GM11168 (cell line): ENCODE measurements at regions not wholly inside any gene's neighbourhood (a gene's known extent, or its start where the extent isn't known, plus 50 kb on each side); places are given as distances from the start of the nearest gene placed in this dataset.
"Not testable (repeated sequence)": the region's sequence is repeated elsewhere in the genome, so short reads cannot be mapped to it uniquely, and the experiment has no call there.

Experiments used
- in situ Hi-C: fragments of 300-500 bp; cut with MboI; formaldehyde crosslinking; loops from one replicate; pipeline ENCODE4 v1.12.0; 2022; ENCODE audit warnings: low sequenced_read_pairs; ENCODE audit not compliant: unreplicated experiment

- in situ Hi-C loops: no loop called here
Observed at GRCh38 chr18:1751249-1751648, 820.1 kb downstream of the METTL4 start.

- in situ Hi-C loops: no loop called here
Observed at GRCh38 chr18:1760901-1761300, 810.4 kb downstream of the METTL4 start.

- in situ Hi-C loops: no loop called here
Observed at GRCh38 chr18:1774261-1774660, 797.0 kb downstream of the METTL4 start.

- in situ Hi-C loops: no loop called here
Observed at GRCh38 chr18:1777843-1778242, 793.5 kb downstream of the METTL4 start.

GRCh38 chr18:1778496-1779178, 792.7 kb downstream of the METTL4 start:
- in situ Hi-C loops: no loop called here

- in situ Hi-C loops: no loop called here
Observed at GRCh38 chr18:1779587-1779986, 791.7 kb downstream of the METTL4 start.

- in situ Hi-C loops: no loop called here
Observed at GRCh38 chr18:1784113-1784512, 787.2 kb downstream of the METTL4 start.

GRCh38 chr18:1785980-1786379, 785.3 kb downstream of the METTL4 start:
- in situ Hi-C loops: not testable (repeated sequence)

GRCh38 chr18:1796636-1797035, 774.7 kb downstream of the METTL4 start:
- in situ Hi-C loops: no loop called here

GRCh38 chr18:1797235-1797634, 774.1 kb downstream of the METTL4 start:
- in situ Hi-C loops: no loop called here

- in situ Hi-C loops: no loop called here
Observed at GRCh38 chr18:1805521-1805920, 765.8 kb downstream of the METTL4 start.

- in situ Hi-C loops: no loop called here
Observed at GRCh38 chr18:1806884-1807615, 764.3 kb downstream of the METTL4 start.

- in situ Hi-C loops: no loop called here
Observed at GRCh38 chr18:1811282-1811681, 760.0 kb downstream of the METTL4 start.

- in situ Hi-C loops: no loop called here
Observed at GRCh38 chr18:1825296-1825695, 746.0 kb downstream of the METTL4 start.

- in situ Hi-C loops: no loop called here
Observed at GRCh38 chr18:1840878-1841277, 730.4 kb downstream of the METTL4 start.

- in situ Hi-C loops: no loop called here
Observed at GRCh38 chr18:1846640-1847039, 724.7 kb downstream of the METTL4 start.

GRCh38 chr18:1848716-1849115, 722.6 kb downstream of the METTL4 start:
- in situ Hi-C loops: no loop called here

- in situ Hi-C loops: no loop called here
Observed at GRCh38 chr18:1849386-1849785, 721.9 kb downstream of the METTL4 start.

- in situ Hi-C loops: not testable (repeated sequence)
Observed at GRCh38 chr18:1857281-1857680, 714.0 kb downstream of the METTL4 start.

GRCh38 chr18:1861473-1861872, 709.8 kb downstream of the METTL4 start:
- in situ Hi-C loops: no loop called here

GRCh38 chr18:1865869-1866268, 705.4 kb downstream of the METTL4 start:
- in situ Hi-C loops: no loop called here

GRCh38 chr18:1872274-1872673, 699.0 kb downstream of the METTL4 start:
- in situ Hi-C loops: no loop called here
